ENCODE measurements at regions not wholly inside any gene's neighbourhood (a gene's known extent, or its start where the extent isn't known, plus 50 kb on each side); places are given as distances from the start of the nearest gene placed in this dataset.

- no peak for DNase-seq (ENCODE audit: low spot score)
- Histone ChIP-seq H3K27ac (no peak overlapping the region), H3K4me3 (no peak overlapping the region)
- no peak for TF ChIP-seq CTCF (IDR thresholded peaks at IDR 0.05)
Measured at GRCh38 chr21:24224422-24224821, 1382.9 kb downstream of the MRPL39 start.

DNA sequence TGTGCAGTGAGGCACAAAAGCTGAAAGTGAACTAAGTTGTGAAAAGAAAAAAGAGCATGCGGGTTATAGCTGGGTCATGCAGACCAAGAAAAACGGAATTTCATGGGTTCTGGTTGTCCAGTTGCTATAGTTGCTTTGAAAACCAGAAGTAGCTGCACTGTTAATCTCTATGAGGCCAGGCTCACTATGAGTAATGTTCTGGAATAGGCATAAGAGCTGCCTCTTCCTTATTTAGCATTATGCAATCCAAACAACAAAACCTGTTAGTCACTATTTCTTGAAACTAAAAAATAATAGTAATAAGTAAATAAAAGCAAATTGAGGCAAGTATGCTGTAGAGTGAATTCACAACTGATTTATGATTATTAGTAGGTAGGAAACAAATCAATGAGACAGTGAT lies 1383.7 kb downstream of the MRPL39 start:
- Histone ChIP-seq H3K27ac (no peak overlapping the region), H3K4me3 (no peak overlapping the region)
- DNase-seq (ENCODE audit: low spot score): no peak
- TF ChIP-seq CTCF (IDR thresholded peaks at IDR 0.05): no peak

- DNase-seq (ENCODE audit: low spot score): no peak
- Histone ChIP-seq H3K4me3 (no peak overlapping the region), H3K27ac (no peak overlapping the region)
- no peak for TF ChIP-seq CTCF (IDR thresholded peaks at IDR 0.05)
Measured at GRCh38 chr21:24222676-24223075, 1384.6 kb downstream of the MRPL39 start.

DNA sequence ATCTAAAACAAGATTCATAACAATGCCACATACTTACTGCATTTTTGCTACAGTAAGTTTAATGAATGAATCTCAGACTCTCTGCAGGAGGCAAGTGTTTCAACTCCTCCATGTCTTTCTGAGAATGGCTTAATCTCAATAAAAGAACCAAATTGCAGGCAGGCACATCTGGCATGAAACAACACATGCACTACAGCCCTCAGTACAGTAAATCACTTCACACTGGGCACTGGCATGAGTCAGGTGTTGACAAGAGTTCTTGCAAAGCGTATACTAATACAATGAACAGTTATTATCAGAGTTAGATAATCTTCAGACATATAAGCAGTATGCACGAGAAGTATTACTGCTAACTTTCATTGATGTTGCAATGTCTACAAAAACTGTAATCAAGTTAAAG lies 1386.8 kb downstream of the MRPL39 start:
- H3K27ac ChIP-seq: no peak overlapping the region
- no peak for TF ChIP-seq CTCF (IDR thresholded peaks at IDR 0.05)

GRCh38 chr21:24217151-24217550 lies 1390.1 kb downstream of the MRPL39 start:
- DNase-seq (ENCODE audit: low spot score): no peak
- no peak for TF ChIP-seq CTCF (IDR thresholded peaks at IDR 0.05)
- Histone ChIP-seq H3K27ac (no peak overlapping the region), H3K4me3 (no peak overlapping the region)

More for the DNA sequence above, 1386.8 kb downstream of the MRPL39 start:
- DNase-seq (ENCODE audit: low spot score): no peak
- H3K4me3 ChIP-seq: no peak overlapping the region

GRCh38 chr21:24210130-24210529 lies 1397.2 kb downstream of the MRPL39 start:
- no peak for TF ChIP-seq CTCF (IDR thresholded peaks at IDR 0.05)
- DNase-seq (ENCODE audit: low spot score): no peak
- H3K4me3 ChIP-seq: no peak overlapping the region
- H3K27ac ChIP-seq: no peak overlapping the region

DNA sequence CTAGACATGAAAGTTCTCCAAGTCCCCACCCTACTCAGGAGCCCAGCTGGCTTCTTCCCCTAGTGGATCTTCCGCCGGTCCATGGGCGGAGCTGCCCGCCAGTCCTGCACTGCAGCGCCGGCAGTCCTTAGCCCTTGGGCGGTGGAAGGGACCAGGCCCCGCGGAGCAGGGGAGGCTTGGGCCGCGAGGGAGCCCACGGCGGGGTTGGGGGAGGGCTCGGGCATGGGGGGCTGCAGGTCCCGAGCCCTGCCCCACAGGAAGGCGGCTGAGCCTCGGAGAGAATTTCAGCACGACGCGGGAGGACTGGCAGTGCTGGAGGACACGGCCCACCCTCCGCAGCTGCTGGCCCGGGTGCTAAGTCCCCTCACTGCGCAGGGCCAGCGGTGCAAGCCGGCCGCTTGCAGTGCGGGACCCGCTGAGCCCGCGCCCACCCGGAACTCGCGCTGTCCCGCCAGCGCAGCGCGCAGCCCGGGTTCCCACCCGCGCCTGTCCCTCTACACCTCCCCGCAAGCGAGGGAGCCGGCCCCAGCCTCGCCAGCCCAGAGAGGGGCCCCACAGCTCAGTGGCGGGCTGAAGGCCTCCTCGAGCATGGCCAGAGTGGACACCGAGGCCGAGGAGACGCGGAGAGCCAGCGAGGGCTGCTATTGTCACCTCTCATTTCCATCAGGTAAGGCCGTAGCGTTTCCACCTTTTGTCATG lies 1398.6 kb downstream of the MRPL39 start:
- no peak overlapping the region for H3K27ac ChIP-seq
- no peak for DNase-seq (ENCODE audit: low spot score)
- no peak overlapping the region for H3K4me3 ChIP-seq
- no peak for TF ChIP-seq CTCF (IDR thresholded peaks at IDR 0.05)
